B cell (primary cell): ENCODE measurements at regions not wholly inside any gene's neighbourhood (a gene's known extent, or its start where the extent isn't known, plus 50 kb on each side); places are given as distances from the start of the nearest gene placed in this dataset.

Experiments used
- ATAC-seq: fragments of 200-7000 bp; cut with Tn5 transposase; one replicate; pipeline ENCODE4 v1.10.0; 2021; ENCODE audit warnings: low read depth, mild to moderate bottlenecking, moderate number of reproducible peaks, moderate library complexity
- CTCF ChIA-PET: fragments of 350-600 bp; sonication (Branson Sonifier 250); formaldehyde crosslinking; loops from one replicate; lab custom pipeline; 2021; ENCODE audit warnings: antibody characterized with exemption, inconsistent platforms; lab: Charles Lee
- POLR2A ChIA-PET: fragments of 350-600 bp; sonication (Branson Sonifier 250); formaldehyde crosslinking; loops from one replicate; lab custom pipeline; 2021; ENCODE audit warnings: antibody characterized with exemption; lab: Charles Lee
- DNase-seq: peaks from one replicate; pipeline ENCODE4 v3.0.0; 2013
- H2AFZ ChIP-seq: 2 replicates; pipeline ENCODE4 v1.6.1; 2012; ENCODE audit warnings: mild to moderate bottlenecking, low read depth, low read length; ENCODE audit not compliant: insufficient read depth, poor library complexity, severe bottlenecking
- H3K27ac ChIP-seq, 2 donors: 1 replicate in 1 of 2; 2 replicates in 1 of 2; pipeline ENCODE4 v1.5.1; 2012 to 2013; ENCODE audit warnings: low read length in 2 of 2, mild to moderate bottlenecking in 2 of 2, moderate library complexity in 1 of 2
- H3K27me3 ChIP-seq, 4 experiments: fragments of 200-600 bp in 1 of 4; sonication (generic) in 1 of 4; replicated peaks in 1 of 4; 1 replicate in 2 of 4; 2 replicates in 2 of 4; pipeline versions ENCODE4 v1.6.1 to v1.7.0; 2013 to 2016; ENCODE audit warnings: low read length in 3 of 4, mild to moderate bottlenecking in 2 of 4, mixed read lengths in 1 of 4, moderate library complexity in 1 of 4; ENCODE audit not compliant: insufficient read depth in 4 of 4, control insufficient read depth in 3 of 4; ENCODE audit errors: control extremely low read depth in 1 of 4
- H3K36me3 ChIP-seq, 2 experiments: replicated peaks in 1 of 2; 1 replicate in 1 of 2; 2 replicates in 1 of 2; pipeline versions ENCODE4 v1.6.1 to v1.7.1; 2013; ENCODE audit warnings: low read length in 1 of 2; ENCODE audit not compliant: insufficient read depth in 2 of 2, control insufficient read depth in 1 of 2; ENCODE audit errors: control extremely low read depth in 1 of 2, extremely low read depth in 1 of 2
- H3K4me1 ChIP-seq, 2 donors: fragments of 200-600 bp in 1 of 2; sonication (generic) in 1 of 2; 1 replicate in 1 of 2; 2 replicates in 1 of 2; pipeline versions ENCODE4 v1.5.1 to v1.6.1; 2013 to 2017; ENCODE audit warnings: low read length in 2 of 2; ENCODE audit not compliant: control insufficient read depth in 2 of 2, insufficient read depth in 2 of 2
- H3K4me2 ChIP-seq: replicated peaks from 2 replicates; pipeline ENCODE3; 2012; ENCODE audit warnings: mild to moderate bottlenecking, low read depth, low read length; ENCODE audit not compliant: poor library complexity, severe bottlenecking
- H3K4me3 ChIP-seq, 5 experiments: fragments of 200-600 bp in 1 of 5; sonication (generic) in 1 of 5; 1 replicate in 3 of 5; 2 replicates in 2 of 5; pipeline versions ENCODE4 v1.5.1 to v1.7.0; 2011 to 2016; ENCODE audit warnings: low read length in 4 of 5, mild to moderate bottlenecking in 4 of 5, low read depth in 2 of 5, control low read depth in 1 of 5, moderate library complexity in 1 of 5; ENCODE audit not compliant: insufficient read depth in 1 of 5; ENCODE audit errors: control extremely low read depth in 1 of 5, extremely low read depth in 1 of 5
- H3K79me2 ChIP-seq: fragments of 200-600 bp; sonication (generic); one replicate; pipeline ENCODE4 v1.6.0; 2016; ENCODE audit warnings: low read length; ENCODE audit not compliant: control insufficient read depth, insufficient read depth
- H3K9ac ChIP-seq: fragments of 200-600 bp; sonication (generic); 2 replicates; pipeline ENCODE4 v1.6.1; 2017; ENCODE audit warnings: mild to moderate bottlenecking, low read length, moderate library complexity
- H3K9me3 ChIP-seq, 3 donors: one replicate each; pipeline versions ENCODE4 v1.6.1 to v1.7.1; 2013; ENCODE audit warnings: low read length in 2 of 3; ENCODE audit not compliant: control insufficient read depth in 2 of 3, insufficient read depth in 1 of 3; ENCODE audit errors: control extremely low read depth in 1 of 3
- H4K20me1 ChIP-seq: 2 replicates; pipeline ENCODE4 v1.6.0; 2012; ENCODE audit warnings: mild to moderate bottlenecking, low read length; ENCODE audit not compliant: insufficient read depth, control insufficient read depth, poor library complexity, severe bottlenecking
- H3K27ac Mint-ChIP-seq: one replicate; pipeline ENCODE4 v1.8.0; 2021; ENCODE audit warnings: mixed read lengths
- H3K27me3 Mint-ChIP-seq: one replicate; pipeline ENCODE4 v1.8.0; 2021; ENCODE audit warnings: mixed read lengths
- H3K4me1 Mint-ChIP-seq: one replicate; pipeline ENCODE4 v1.8.0; 2021; ENCODE audit warnings: mixed read lengths
- H3K4me3 Mint-ChIP-seq: one replicate; pipeline ENCODE4 v1.8.0; 2021; ENCODE audit warnings: mixed read lengths
- H3K9me3 Mint-ChIP-seq: one replicate; pipeline ENCODE4 v1.8.0; 2022; ENCODE audit warnings: mixed read lengths; ENCODE audit not compliant: insufficient read depth
- CTCF ChIP-seq: fragments of 200-600 bp; IDR thresholded peaks from one replicate; pipeline ENCODE4 v1.8.0; 2022; ENCODE audit warnings: antibody characterized with exemption, mild to moderate bottlenecking
- EZH2 ChIP-seq: IDR thresholded peaks from 2 replicates; pipeline ENCODE4 v1.6.1; 2012; ENCODE audit warnings: borderline replicate concordance, low read depth, mild to moderate bottlenecking, moderate library complexity, low read length; ENCODE audit not compliant: insufficient read depth, poor library complexity, severe bottlenecking
- WGBS: methylation state at CpG from one replicate; pipeline ENCODE4 v1.1.5; 2013; ENCODE audit warnings: missing lambda C conversion rate; ENCODE audit not compliant: insufficient coverage; 5-methylcytosine and 5-hydroxymethylcytosine counted together
- intact Hi-C: fragments of 100-400 bp; cut with micrococcal nuclease; formaldehyde crosslinking; loops from one replicate; pipeline ENCODE4 v1.10.0; 2022

- POLR2A ChIA-PET: no interaction called here
- no peaks in the 10 kb centered on the region for H3K4me1 Mint-ChIP-seq
- intact Hi-C loops: no loop called here
Measured at GRCh38 chr4:64014647-64015046, 394.6 kb downstream of the TECRL start.

DNA sequence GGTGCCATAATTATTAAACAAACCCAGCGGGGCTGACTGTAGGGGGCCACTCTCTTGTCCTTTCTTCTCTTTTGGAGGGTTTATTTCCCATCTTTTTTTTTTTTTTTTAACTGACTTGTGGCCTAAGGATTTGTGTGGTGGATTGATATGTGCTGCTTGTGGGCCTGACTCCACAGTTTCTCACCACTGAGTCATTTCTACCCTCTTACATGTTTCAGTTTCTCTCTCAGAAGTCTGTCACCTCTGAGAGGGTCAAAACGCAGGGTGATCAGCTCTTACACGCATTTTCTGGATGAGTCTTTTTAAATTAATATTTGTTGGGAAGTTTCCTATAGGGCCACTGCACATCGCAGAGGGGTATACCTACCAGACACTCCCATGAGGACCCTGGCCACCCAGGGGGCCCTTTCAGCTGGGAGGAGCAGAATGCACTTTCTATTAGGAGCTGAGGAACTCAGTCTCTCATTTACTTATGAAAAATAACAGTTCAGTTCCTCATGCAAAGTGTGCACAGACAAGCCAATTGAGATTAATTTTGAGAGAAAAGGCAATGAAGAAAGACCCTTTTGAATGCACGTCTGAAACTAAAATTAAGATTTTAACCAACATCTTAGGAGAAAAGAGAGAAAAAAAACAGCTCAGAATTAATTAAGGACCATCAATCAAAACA lies 407.9 kb downstream of the TECRL start:
- no peak for ATAC-seq
- Histone ChIP-seq H3K4me2 (no peak overlapping the region), H3K36me3 (no peaks in the 10 kb centered on the region), H3K79me2 (no peaks in the 10 kb centered on the region), H3K4me1 (no peaks in the 10 kb centered on the region), H2AFZ (no peak overlapping the region), H3K9ac (no peak overlapping the region), H3K27me3 (no peaks in the 10 kb centered on the region), H3K27ac (no peak overlapping the region), H3K9me3 (peaks cover 0 to 7% (median 1%) of the 10 kb centered on the region in 3 donors), H4K20me1 (no peaks in the 10 kb centered on the region), H3K4me3 (no peak overlapping the region)
- intact Hi-C loops: no loop called here
- no peak for DNase-seq
- WGBS: no CpG with 5 or more reads among the region's 5 CpGs
- no peaks in the 10 kb centered on the region for H3K4me1 Mint-ChIP-seq
- no peak overlapping the region for H3K4me3 Mint-ChIP-seq
- no peak for TF ChIP-seq EZH2
- no peak for TF ChIP-seq CTCF
- no peaks in the 10 kb centered on the region for H3K27me3 Mint-ChIP-seq
- H3K9me3 Mint-ChIP-seq: no peaks in the 10 kb centered on the region
- H3K27ac Mint-ChIP-seq: no peak overlapping the region
- ChIA-PET POLR2A (no interaction called here), CTCF (no interaction called here)

More at GRCh38 chr4:64014647-64015046, 394.6 kb downstream of the TECRL start:
- H3K4me1 ChIP-seq: no peaks in the 10 kb centered on the region
- ATAC-seq (no peak), DNase-seq (no peak)
- no peak overlapping the region for H2AFZ ChIP-seq
- peaks cover 0 to 9% (median 0%) of the 10 kb centered on the region in 3 donors for H3K9me3 ChIP-seq
- no peaks in the 10 kb centered on the region for H3K36me3 ChIP-seq
- H3K27me3 ChIP-seq: no peaks in the 10 kb centered on the region
- 83% methylated on average over 1 of the region's 5 CpGs for WGBS
- CTCF ChIA-PET: no interaction called here
- Mint-ChIP-seq H3K4me3 (no peak overlapping the region), H3K9me3 (peaks cover 4% of the 10 kb centered on the region), H3K27ac (no peak overlapping the region), H3K27me3 (no peaks in the 10 kb centered on the region)
- H3K27ac ChIP-seq: no peak overlapping the region
- H4K20me1 ChIP-seq: no peaks in the 10 kb centered on the region
- no peaks in the 10 kb centered on the region for H3K79me2 ChIP-seq
- H3K4me3 ChIP-seq: no peak overlapping the region
- no peak overlapping the region for H3K9ac ChIP-seq
- TF ChIP-seq EZH2 (no peak), CTCF (no peak)
- H3K4me2 ChIP-seq: no peak overlapping the region
